Cardiac muscle cell (in vitro differentiated cells and primary cell): ENCODE measurements at regions not wholly inside any gene's neighbourhood (a gene's known extent, or its start where the extent isn't known, plus 50 kb on each side); places are given as distances from the start of the nearest gene placed in this dataset.

Source experiments
- DNase-seq, 2 donors: peaks; one replicate each; pipeline versions ENCODE4 v3.0.0 to v3.0.0-alpha.2; 2010 to 2017; ENCODE audit warnings: low read depth in 1 of 2, low spot score in 1 of 2
- H3K27ac ChIP-seq: fragments of 200-600 bp; sonication (generic); 2 replicates; pipeline ENCODE4 v1.5.1; 2016
- H3K27me3 ChIP-seq: fragments of 200-600 bp; sonication (generic); 2 replicates; pipeline ENCODE4 v1.6.0; 2016; ENCODE audit warnings: control low read depth
- H3K36me3 ChIP-seq: fragments of 200-600 bp; sonication (generic); 2 replicates; pipeline ENCODE4 v1.5.1; 2016; ENCODE audit warnings: control low read depth
- H3K4me1 ChIP-seq: fragments of 200-600 bp; sonication (generic); 2 replicates; pipeline ENCODE4 v1.8.1; 2017; ENCODE audit warnings: low read depth, mild to moderate bottlenecking, mixed run types
- H3K4me3 ChIP-seq: fragments of 200-600 bp; sonication (generic); 2 replicates; pipeline ENCODE4 v1.5.1; 2016; ENCODE audit warnings: mild to moderate bottlenecking
- H3K9me3 ChIP-seq: fragments of 200-600 bp; sonication (generic); 2 replicates; pipeline ENCODE4 v1.5.1; 2017; ENCODE audit warnings: low read depth, mild to moderate bottlenecking, control low read depth
- TF ChIP-seq, protein P1 (sequence below): IDR thresholded peaks from 2 replicates; pipeline ENCODE4 v1.5.1; 2012; ENCODE audit warnings: low read depth, mild to moderate bottlenecking, low read length

DNA sequence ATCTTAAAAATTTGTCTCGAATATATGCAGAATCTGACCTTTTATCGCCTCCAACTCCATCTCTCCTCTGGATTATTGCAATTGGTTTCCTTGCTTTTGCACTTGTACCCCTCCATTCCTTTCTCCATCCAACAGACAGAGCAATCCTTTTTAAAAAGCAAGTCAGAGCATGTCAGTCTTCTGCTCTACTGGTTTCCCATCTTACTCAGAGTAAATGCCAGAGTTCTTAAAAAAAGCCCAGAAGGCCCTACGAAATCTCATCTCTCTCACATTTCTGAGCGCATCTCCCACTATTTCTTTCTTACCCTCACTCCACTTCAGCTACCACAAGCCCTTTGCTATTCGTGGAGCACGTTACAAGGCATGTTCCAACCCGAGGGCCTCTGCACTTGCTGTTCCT, 236.9 kb upstream of the DDHD1 start:
- DNase-seq, result no peak
- no peaks in the 10 kb centered on the region for H3K27me3 ChIP-seq
- TF ChIP-seq, protein P1, sequence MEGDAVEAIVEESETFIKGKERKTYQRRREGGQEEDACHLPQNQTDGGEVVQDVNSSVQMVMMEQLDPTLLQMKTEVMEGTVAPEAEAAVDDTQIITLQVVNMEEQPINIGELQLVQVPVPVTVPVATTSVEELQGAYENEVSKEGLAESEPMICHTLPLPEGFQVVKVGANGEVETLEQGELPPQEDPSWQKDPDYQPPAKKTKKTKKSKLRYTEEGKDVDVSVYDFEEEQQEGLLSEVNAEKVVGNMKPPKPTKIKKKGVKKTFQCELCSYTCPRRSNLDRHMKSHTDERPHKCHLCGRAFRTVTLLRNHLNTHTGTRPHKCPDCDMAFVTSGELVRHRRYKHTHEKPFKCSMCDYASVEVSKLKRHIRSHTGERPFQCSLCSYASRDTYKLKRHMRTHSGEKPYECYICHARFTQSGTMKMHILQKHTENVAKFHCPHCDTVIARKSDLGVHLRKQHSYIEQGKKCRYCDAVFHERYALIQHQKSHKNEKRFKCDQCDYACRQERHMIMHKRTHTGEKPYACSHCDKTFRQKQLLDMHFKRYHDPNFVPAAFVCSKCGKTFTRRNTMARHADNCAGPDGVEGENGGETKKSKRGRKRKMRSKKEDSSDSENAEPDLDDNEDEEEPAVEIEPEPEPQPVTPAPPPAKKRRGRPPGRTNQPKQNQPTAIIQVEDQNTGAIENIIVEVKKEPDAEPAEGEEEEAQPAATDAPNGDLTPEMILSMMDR, result no peak
- no peak overlapping the region for H3K27ac ChIP-seq
- H3K4me3 ChIP-seq, result no peak overlapping the region
- H3K4me1 ChIP-seq, result no peaks in the 10 kb centered on the region
- no peaks in the 10 kb centered on the region for H3K36me3 ChIP-seq
- H3K9me3 ChIP-seq, result no peaks in the 10 kb centered on the region

DNA sequence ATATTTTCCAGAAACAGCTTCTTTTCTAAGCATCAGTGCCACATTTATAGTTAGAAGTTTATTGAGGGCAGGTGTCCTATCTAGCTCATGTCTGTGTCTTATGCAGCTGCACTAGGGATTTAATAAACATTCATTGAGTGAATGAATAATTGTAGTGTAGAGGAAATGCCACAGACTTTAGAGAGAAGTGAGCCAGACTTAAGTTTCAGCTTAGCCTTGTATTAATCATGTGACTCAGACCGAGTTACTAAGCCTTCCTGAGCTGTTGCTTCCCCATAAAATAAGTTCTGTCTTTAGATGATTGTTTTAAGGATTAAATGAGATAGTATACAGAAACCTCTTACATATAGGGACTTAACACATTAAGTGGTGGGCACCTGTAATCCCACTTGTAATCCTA, 236.1 kb upstream of the DDHD1 start:
- H3K36me3 ChIP-seq, result no peaks in the 10 kb centered on the region
- no peak for DNase-seq
- no peaks in the 10 kb centered on the region for H3K4me1 ChIP-seq
- no peak overlapping the region for H3K27ac ChIP-seq
- H3K4me3 ChIP-seq, result no peak overlapping the region
- TF ChIP-seq, protein P1, result no peak
- H3K9me3 ChIP-seq, result no peaks in the 10 kb centered on the region
- no peaks in the 10 kb centered on the region for H3K27me3 ChIP-seq

DNA sequence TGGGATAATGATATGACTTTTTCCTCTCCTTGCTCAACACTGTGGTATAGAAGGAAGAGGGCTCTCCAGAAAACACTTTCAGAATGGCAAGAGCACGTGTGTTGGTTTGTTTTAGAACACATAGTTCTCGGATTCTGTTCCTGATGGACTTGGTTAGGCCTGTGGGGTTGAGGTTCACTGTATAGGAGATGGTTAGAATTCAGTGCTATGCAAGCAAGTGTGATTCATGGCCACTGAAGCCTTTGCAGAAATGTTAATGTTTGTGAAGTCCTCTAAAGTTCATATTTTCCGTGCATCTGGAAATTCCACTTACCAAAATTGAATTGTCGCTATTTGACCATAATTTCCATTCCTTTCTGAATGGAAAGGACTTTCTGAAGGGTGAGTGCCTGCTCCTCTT, 233.2 kb upstream of the DDHD1 start:
- TF ChIP-seq, protein P1, result no peak
- H3K9me3 ChIP-seq, result no peaks in the 10 kb centered on the region
- H3K36me3 ChIP-seq, result no peaks in the 10 kb centered on the region
- DNase-seq, result no peak
- no peak overlapping the region for H3K27ac ChIP-seq
- no peaks in the 10 kb centered on the region for H3K27me3 ChIP-seq
- no peaks in the 10 kb centered on the region for H3K4me1 ChIP-seq
- H3K4me3 ChIP-seq, result no peak overlapping the region

DNA sequence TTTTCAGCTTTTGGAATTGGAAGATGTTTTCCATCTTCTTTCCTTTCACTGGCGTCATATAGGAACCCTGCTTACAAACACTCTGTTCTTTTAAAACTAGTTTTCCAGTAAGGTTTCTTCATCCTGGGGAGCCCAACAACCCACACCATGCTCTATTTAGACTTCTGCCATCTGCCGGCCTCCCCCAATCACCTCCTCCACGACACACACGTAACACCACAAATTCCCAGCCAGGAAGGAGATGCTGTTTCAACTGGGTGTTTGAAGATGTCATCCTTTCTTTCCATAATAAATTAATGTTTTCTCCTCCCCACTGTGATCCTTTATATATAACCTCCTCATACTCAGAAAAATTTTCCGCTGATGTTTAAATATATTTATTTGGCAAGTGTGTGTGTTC, 231.4 kb upstream of the DDHD1 start:
- Histone ChIP-seq H3K36me3 (no peaks in the 10 kb centered on the region), H3K9me3 (no peaks in the 10 kb centered on the region), H3K27me3 (no peaks in the 10 kb centered on the region), H3K4me1 (no peaks in the 10 kb centered on the region), H3K4me3 (no peak overlapping the region), H3K27ac (no peak overlapping the region)
- TF ChIP-seq, protein P1, result no peak
- DNase-seq, result no peak

DNA sequence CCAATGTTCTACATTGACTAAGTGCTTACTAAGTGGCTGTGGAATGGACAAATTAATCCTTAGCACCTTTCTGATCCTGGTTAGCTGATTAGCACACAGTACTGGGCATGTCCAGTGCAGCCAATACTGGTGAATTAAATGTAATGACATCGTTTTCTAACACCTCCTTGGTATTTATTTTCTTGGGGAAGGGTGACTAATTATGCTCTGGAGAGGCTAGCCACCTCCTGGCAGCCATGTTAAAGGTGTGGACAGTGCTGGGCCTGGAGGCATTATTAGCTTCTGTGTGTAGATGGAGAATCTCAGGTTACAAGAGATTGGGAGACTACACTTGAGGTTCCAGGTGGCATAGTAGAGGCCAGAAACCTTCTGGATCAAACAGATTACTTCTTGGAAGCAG, 230.9 kb upstream of the DDHD1 start:
- TF ChIP-seq, protein P1, result no peak
- H3K27ac ChIP-seq, result no peak overlapping the region

DNA sequence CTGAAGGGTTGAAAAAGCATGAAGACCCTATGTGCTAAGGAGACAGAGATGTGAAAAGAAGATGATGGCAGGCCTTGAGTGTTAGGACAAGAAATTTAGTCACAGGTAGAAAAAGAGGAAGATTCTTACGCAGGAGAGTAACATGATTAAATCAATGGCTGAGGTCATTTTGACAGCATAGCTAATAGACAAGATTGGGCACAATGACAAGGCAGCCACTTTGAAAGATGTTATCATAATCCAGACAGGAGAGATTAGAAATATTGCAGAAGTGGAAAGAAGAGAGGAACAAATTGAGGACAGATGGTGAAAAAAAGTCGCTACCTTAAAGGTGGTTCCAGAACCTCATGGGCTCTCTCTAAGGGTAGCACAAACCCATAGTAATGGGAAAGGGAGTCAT, 228.8 kb upstream of the DDHD1 start:
- H3K27me3 ChIP-seq, result no peaks in the 10 kb centered on the region
- H3K4me3 ChIP-seq, result no peak overlapping the region
- no peaks in the 10 kb centered on the region for H3K36me3 ChIP-seq
- H3K4me1 ChIP-seq, result no peaks in the 10 kb centered on the region
- TF ChIP-seq, protein P1, result no peak
- no peak for DNase-seq
- H3K27ac ChIP-seq, result no peak overlapping the region
- no peaks in the 10 kb centered on the region for H3K9me3 ChIP-seq

More for the DNA sequence above, 230.9 kb upstream of the DDHD1 start:
- no peaks in the 10 kb centered on the region for H3K4me1 ChIP-seq
- H3K4me3 ChIP-seq, result no peak overlapping the region
- no peak for DNase-seq
- no peaks in the 10 kb centered on the region for H3K27me3 ChIP-seq
- H3K9me3 ChIP-seq, result no peaks in the 10 kb centered on the region
- no peaks in the 10 kb centered on the region for H3K36me3 ChIP-seq
